Hindlimb muscle (tissue), 1 donor: ENCODE measurements at regions not wholly inside any gene's neighbourhood (a gene's known extent, or its start where the extent isn't known, plus 50 kb on each side); places are given as distances from the start of the nearest gene placed in this dataset.
"Not testable (repeated sequence)": the region's sequence is repeated elsewhere in the genome, so short reads cannot be mapped to it uniquely, and the experiment has no call there.

Experiments
- DNase-seq: peaks from one replicate; pipeline ENCODE4 v3.0.0-alpha.2; 2013

DNA sequence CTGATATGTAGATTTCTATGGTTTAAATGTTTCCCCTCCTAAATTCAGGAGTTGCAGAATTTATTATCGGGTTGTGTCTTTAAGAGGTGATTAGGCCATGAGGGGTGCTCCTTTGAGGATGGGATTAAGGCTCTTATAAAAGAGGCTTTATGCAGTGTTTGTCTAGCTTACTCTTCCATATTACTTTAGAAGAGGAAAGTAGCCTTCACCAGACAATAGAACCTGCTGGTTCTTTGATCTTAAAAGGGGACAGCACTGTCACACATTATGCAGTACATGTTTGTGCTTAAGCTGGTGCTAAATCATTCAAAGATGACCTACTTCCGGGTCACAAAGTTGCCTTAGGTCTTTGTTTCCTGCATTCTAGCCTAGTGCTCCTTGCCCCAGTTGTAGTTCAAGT lies 81.0 kb downstream of the CPXCR1 start:
- DNase-seq, result no peak

DNA sequence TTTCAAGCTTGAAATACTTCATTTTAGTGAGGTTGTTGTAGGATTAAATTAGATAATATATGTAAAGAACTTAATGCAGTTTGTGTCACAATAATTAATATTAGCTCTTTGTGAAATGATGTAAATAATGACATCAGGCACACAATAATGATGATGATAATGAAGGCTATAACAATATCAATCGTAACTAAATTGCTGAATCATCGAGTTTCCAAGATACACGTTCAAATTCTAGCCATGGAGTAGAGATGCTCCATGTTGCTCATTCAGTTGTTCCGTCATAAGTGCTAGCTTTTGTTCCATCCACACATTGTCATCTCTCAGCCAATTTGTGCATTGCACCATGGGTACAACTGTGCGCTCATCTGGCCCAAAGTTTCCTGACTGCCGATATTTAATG lies 83.1 kb downstream of the CPXCR1 start:
- no peak for DNase-seq

DNA sequence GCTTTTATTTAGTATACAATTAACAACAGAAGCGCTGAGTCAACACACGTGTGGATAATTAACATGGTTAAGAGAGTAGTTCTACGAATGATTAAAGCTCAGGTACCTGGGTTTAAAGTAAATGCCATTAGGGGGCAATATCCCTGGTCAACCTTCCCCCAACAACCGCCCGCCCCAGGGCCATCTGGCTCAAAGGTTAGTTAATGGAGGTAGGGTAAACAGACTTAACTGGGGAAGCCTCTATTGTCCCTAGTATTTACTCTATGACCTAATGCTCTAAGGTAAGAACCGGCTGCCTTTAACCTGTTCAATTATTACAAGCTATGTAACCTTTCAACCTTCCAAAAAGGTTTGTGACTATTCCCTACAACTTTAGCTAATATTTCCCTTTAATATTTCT lies 90.7 kb downstream of the CPXCR1 start:
- DNase-seq, result not testable (repeated sequence)

DNA sequence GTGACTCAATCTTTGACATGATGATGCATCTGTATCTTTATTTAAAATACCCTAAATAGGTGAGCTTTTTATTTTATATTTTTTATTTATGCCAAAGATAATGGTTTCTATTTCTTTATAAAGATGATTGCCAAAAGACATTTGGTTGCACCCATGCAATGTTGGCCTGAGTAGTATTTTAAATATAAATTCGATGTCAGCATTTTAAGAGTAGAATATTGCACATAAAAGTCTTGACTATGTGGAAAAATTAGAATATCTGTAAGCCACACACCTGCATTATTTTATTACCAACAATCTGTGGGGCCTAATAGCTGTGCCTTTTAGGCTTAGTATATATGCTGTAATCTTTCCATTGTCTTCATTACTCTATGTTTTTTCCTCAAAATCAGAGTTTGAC lies 91.4 kb downstream of the CPXCR1 start:
- DNase-seq, result no peak

DNA sequence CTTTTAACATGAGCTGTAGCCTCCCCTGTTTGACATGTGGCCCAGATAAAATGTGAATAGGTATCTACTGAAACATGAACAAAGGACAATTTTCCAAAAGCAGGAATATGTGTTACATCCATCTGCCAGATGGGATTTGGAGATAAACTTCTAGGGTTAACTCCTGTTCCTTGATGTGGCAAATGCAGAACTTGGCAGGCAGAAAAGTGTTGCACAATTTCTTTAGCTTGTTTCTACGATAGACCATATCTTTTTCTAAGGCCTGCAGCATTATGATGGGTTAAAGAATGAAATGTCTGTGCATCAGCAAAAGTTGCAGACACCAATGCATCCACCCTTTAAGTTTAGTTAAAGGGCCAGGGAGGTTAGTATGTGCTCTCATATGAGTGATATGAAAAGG lies 96.8 kb downstream of the CPXCR1 start:
- not testable (repeated sequence) for DNase-seq

DNA sequence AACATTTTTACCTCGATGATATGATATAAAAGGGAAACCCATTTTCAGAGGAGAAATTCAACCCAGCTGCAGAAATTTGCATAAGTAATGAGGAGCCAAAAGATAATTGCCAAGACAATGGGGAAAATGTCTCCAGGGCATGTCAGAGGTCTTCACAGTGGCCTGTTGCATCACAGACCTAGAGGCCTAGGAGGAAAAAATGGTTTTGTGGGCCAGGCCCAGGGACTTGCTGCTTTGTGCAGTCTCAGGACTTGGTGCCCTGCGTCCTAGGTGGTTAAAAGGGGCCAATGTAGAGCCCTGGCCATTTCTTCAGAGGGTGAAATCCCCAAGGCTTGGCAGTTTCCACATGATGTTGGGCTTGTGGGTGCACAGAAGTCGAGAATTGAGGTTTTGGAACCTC lies 106.9 kb downstream of the CPXCR1 start:
- DNase-seq, result no peak

DNA sequence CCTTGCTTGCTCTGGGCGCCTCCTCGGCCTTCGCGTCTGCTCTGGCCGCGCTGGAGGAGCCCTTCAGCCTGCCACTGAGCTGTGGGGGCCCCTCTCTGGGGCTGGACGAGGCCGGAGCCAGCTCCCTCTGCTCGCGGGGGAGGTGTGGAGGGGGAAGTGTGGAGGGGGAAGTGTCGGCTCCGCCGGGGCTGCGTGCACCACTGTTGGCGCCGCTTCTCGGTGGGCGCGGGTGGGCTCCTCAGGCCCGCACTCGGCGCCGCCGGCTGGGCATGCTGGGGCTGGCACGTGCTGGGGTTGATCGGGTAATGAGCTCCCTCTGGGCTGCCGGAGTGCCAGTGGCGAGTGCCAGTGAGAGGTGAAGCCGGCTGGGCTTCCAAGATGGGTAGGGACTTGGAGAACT lies 116.7 kb downstream of the CPXCR1 start:
- DNase-seq, result no peak

DNA sequence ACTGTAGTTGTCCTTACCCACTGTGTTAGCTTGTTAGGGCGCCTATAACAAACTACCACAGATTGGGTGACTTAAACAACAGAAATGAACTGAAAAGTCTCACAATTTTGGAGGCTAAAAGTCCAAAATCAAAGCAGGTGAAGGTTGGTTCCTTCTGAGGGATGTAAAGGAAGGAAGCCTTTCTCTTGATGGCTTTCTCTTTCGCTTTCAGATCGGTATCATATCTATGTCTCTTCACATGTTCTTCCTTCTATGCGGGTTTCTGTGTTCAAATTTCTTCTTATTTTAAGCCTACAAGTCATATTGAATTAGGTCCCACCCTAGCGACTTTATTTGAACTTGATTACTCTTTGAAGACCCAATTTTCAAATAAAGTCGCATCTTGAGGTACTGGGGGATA lies 118.6 kb downstream of the CPXCR1 start:
- DNase-seq, result no peak

DNA sequence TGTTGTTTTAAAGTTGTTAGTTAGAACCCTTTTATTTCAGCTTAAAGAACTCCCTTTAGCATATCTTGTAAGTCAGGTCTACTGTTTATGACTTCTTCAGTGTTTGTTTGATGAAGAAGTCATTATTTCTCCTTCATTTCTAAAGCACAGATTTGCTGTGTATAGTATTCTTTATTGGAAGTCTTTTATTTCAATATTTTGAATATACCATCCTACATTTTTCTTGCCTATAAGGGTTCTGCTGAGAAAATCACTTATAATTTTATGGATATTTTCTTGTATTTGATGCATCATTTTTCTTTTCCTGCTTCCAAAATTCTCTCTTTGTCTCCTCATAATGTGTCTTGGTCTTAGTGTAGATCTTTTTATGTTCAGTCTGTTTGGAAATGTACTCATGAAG lies 134.5 kb downstream of the CPXCR1 start:
- no peak for DNase-seq

DNA sequence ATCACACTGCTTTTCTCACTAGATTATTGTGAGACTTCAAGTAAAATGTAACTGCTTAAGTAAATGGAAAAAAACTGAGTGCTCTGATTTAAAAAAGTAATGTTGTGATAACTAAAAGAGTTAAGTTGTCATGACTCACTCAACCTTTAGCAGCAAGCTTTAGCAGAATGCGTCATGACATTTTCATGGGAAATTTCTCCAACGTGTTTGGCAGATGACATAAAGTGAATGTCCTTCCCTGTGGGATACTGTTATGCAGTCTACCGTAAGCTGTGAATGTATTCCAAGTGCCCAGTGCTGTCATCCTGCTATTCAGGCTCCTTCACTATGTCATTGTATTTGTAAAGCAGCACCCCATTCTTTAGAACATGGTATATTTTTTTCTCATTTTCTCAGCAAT lies 136.2 kb downstream of the CPXCR1 start:
- DNase-seq, result no peak

DNA sequence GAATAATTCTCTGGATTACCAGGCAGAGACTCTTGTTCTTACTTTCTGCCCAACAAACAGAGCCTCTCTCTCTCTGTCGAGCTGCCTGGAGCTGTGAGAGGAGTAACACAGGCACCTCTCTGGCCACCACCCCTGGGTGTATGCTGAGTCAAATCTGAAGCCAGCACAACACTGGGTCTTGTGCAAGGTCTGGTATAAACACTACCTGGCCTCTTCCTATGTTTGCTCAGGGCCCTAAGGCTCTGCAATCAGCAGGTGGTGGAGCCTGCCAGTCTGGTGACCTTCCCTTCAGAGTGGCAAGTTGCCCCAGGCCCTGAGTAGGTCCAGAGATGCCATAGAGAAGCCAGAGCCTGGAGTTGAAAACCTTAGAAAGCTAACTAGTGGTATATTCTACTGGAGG lies 139.9 kb downstream of the CPXCR1 start:
- no peak for DNase-seq

DNA sequence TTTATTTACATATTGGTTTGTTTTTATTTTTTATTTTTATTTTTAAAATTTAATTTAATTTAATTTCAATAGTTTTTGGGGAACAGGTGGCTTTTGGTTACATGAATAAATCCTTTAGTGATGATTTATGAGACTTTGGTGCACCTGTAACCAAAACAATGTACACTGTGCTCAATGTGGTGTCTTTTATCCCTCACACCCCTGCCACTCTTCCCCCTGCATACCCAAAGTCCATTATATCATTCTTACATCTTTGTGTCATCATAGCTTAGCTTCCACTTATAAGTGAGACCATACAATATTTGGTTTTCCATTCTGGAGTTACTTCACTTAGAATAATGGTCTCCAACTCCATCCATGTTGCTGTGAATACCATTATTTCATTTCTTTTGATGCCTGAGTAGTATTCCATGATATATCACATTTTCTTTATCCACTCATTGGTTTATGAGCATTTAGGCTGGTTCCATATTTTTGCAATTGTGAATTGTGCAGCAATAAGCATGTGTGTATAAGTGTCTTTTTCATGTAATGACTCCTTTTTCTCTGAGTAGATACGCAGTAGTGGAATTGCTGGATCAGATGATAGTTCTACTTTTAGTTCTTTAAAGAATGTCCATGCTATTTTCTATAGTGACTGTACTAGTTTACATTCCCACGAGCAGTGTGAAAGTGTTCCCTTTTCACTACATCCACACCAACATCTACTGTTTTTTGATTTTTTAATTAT lies 157.1 kb downstream of the CPXCR1 start:
- DNase-seq, result no peak

DNA sequence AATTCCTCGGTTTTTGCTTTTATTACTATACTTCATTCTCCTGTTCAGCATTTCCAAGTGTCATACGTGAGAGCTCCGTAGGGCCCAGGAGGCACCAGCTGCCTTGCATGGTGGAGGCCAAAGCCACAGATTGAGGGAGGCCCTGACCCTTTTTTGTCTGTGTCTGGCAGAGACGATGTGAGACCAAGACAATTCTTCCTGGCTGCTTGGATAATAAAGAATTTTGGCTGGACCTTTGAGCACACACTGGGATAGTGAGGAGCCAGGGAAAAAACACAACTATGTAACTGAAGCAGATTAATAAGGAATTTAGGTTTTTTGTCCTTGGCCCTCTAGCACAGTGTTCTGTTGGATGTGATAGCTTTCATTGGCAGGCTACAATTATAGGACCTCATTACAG lies 161.0 kb downstream of the CPXCR1 start:
- peak; percentile 23 for DNase-seq

DNA sequence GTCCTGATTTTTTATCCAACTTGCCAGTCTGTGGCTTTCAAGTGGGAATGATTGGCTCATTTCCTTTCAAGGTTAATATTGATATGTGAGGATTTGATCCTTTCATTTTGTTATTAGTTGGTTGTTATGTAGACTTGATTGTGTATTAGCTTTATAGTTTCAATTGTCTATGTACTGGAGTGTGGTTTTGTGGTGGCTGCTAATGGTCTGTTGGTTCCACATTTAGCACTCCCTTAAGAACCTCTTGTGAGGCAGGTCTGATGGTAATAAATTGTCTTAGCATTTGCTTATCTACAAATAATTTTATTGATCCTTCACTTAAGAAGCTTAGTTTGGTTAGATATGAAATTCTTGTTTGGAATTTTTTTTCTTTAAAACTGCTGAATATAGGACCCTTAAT lies 190.6 kb downstream of the CPXCR1 start:
- no peak for DNase-seq

DNA sequence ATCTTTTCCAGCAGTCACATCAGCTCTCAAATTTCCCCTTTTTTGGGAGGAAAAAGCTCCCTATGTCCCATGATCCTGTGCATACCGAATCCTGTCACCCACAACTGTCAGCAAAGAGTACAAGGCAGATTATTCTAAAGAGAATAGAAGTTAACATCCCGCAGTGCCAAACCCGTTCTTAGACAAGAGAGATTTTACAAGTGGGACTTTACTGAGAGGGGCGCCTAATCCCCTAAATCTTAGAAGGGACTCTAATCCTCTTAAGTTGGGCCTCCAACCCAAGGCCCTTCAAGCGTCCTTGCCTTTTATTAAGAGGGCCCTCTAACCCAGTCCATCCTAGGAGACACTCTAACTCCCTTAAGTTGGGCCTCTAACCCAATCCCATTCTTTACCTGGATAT lies 193.9 kb downstream of the CPXCR1 start:
- DNase-seq, result no peak

DNA sequence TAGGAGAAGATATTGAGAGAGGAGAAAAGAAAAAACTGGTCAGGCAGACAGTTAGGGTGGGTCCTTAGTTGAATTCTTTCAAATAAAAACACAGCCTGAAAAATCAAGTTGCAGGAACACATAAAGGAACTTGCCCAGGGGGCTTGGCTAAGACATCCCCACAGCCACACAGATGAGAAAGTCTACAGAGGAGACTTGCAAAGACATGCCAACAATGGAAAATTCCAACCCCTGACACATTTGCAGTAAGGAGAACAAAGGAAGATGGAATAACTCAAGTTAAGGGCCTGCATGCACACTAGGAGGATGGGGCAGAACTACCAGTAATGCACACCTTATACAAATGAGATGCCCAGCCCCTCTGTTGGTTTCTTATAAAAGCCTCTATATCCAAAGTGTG lies 197.6 kb downstream of the CPXCR1 start:
- no peak for DNase-seq

DNA sequence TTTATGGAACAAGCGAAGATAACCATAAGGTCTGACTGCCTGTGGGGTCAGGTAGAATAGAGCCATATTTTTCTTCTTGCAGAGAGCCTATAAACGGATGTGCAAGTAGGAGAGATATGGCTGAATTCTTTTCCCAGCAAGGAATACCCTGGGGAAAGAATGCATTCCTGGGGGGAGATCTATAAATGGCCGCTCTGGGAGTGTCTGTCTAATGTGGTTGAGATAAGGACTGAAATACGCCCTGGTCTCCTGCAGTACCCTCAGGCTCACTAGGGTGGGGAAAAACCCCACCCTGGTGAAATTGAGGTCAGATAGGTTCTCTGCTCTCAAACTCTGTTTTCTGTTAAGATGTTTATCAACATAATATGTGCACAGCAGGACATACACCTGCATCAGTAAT lies 209.0 kb downstream of the CPXCR1 start:
- DNase-seq, result not testable (repeated sequence)

DNA sequence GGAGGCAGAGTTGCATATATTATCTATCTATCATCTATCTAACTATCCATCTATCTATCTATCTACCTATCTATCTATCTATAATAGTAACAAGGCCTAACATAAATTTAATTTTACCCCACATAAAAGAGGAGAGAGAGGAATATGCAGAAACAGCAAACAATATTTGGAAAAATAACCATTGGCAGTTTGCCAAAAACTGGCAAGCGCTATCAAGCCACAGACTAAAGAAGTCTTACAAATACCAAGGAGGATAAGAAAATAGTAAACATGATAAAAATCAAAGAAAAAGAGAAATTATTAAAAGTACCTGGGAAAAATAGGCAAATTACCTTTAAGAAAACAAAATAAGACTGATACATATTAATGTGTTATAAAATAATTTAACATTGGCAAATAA lies 230.8 kb downstream of the CPXCR1 start:
- no peak for DNase-seq

DNA sequence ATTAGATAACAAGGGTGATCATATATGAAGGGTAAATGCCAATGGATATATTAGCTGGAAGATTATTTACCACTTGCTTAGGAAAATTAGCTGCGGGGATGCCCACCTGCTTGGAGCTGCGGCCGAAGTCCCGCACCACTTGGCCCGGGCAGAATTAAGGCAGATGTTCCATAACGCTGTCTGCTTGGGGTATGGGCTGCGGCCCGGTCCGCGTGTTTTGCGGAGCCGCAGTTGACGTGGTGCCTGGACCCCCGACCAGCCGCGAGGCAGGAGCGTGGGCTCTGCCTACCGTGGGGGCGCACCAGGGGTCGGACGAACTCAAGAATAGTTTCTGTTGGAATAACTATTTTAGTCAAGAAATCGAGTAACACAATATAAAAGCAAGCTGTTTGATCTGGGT lies 235.2 kb downstream of the CPXCR1 start:
- no peak for DNase-seq

DNA sequence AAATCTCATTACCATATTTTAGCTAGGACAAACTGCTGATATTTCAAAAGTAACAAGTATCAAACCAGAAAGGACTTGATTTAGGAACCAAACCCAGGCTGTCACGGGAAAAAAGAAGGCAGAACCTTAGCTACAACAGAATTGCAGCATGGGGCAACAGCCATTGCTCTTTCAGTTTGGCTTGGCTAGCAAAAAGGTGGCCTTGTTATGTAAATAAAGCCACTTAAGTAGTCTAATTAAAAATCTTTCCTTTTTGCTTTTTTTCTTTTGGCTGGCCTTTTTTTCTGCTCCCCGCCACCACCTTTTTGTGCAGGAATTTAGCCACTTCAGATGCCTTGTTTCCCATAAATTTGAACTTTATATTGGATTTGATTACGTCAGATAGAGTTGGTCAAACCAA lies 235.9 kb downstream of the CPXCR1 start:
- no peak for DNase-seq

DNA sequence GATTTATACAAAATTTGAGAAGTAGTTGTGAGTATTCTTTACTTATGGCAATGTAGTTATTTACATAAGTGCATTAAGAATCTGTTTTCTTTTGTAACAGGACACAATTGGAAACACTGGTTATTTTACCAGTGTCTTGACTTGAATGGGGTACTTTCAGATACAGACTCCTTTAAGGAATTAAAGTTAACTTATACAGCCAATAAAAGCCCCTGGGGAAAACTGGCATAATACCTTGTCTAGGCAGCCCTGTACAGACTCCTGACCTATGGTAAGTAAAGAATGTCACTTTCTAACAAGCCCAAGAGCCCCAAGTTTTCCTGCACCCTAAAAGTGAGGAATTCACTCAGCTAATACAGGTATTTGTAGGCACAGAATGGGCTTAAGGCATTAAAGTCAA lies 241.8 kb downstream of the CPXCR1 start:
- no peak for DNase-seq

DNA sequence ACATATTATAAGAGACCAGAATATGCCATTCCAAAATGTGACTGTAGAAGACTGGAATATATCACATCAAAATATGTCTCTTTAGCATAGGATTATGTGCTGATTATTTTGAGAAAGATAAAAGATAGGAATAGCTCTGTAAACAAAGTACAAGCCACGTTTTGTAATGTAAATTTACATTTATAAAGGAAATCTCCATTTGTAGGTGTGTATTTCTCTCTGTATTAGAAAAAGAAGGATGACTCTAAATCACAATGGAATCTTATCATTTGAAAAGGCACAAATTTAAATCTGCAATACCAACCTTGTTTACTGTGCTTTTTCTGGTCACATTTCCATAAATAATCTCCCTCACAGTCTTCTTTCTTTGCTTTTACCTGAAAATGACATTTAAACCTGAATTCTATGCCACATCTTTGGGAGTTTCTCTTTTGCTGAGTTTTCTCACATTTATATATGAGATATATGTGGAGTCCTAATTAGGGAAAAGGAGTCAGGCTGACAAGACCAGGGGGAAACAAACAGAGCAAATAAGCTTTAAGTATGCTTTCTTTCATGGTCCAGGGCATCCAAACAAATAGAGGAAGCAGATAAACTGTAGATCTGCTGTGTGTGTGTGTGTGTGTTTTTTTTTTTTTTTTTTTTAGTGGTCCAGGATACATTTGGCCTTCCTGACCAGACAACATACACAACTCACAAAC lies 244.0 kb downstream of the CPXCR1 start:
- DNase-seq, result no peak

DNA sequence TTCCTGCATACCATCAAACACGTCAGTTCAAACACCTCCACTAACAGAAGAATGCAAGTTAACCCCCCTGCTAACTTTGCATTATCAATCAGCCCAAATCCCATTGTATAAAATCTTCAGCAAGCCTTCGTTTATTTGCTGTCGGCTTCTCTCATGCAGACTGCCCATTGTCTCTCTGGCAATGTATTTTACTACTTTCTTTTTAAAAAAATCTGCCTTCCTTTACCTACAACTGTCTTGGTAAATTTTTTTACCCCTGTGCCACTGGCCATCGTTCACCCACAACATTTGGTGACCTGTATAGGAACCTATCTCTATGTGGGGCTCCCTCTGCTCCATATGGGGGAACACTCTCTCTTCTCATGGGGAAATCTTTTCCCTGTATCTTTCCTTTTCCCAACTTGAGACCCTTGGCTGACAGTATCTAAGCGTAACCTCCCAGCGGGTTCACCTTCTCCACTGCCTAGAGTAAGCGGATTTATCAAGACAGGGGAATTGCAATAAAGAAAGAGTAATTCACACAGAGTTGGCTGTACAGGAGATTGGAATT lies 244.6 kb downstream of the CPXCR1 start:
- no peak for DNase-seq

DNA sequence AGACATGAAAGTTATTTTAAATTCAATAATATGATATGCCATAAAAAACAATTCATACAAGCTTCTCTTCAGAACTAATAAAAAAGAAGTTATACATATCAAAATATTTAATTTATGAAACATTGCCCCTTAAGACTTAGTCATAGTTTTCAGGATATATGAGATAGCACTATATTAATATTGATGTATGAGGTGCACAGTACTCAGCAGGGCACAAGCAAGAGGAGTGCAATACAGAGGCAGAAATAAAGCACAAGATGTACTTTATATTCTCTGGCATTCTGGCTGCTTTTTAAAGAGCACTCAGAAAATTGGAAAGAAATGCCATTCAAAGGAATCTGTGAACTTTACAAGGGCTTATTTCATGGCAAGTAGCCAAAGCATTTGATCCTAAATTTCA lies 274.9 kb downstream of the CPXCR1 start:
- no peak for DNase-seq
